LHCN-M2 (cell line): ENCODE measurements at regions not wholly inside any gene's neighbourhood (a gene's known extent, or its start where the extent isn't known, plus 50 kb on each side); places are given as distances from the start of the nearest gene placed in this dataset.
"Not testable (repeated sequence)": the region's sequence is repeated elsewhere in the genome, so short reads cannot be mapped to it uniquely, and the experiment has no call there.

Experiments used
- DNase-seq: peaks from one replicate; pipeline ENCODE4 v3.0.0-alpha.2; 2012; ENCODE audit warnings: low read depth

- no peak for DNase-seq
These were observed 191.5 kb downstream of the MCHR2 start for GRCh38 chr6:99802396-99803031.

- no peak for DNase-seq
These were observed 185.0 kb downstream of the MCHR2 start for GRCh38 chr6:99808992-99809391.

- no peak for DNase-seq
These were observed 183.7 kb downstream of the MCHR2 start for GRCh38 chr6:99810295-99810694.

GRCh38 chr6:99810942-99811620, 182.9 kb downstream of the MCHR2 start:
- no peak for DNase-seq

GRCh38 chr6:99811636-99812035, 182.4 kb downstream of the MCHR2 start:
- no peak for DNase-seq

GRCh38 chr6:99813565-99813964, 180.5 kb downstream of the MCHR2 start:
- DNase-seq = no peak

GRCh38 chr6:99814230-99814928, 179.6 kb downstream of the MCHR2 start:
- DNase-seq = no peak

GRCh38 chr6:99816795-99817194, 177.2 kb downstream of the MCHR2 start:
- no peak for DNase-seq

- DNase-seq = no peak
These were observed 175.9 kb downstream of the MCHR2 start for GRCh38 chr6:99818161-99818560.

GRCh38 chr6:99819853-99820252, 174.2 kb downstream of the MCHR2 start:
- DNase-seq = peak; percentile 6

GRCh38 chr6:99821164-99821563, 172.9 kb downstream of the MCHR2 start:
- no peak for DNase-seq

GRCh38 chr6:99822741-99823512, 171.1 kb downstream of the MCHR2 start:
- DNase-seq = peak; percentile 72

GRCh38 chr6:99823513-99824235, 170.3 kb downstream of the MCHR2 start:
- DNase-seq = not testable (repeated sequence)

- DNase-seq = no peak
These were observed 161.0 kb downstream of the MCHR2 start for GRCh38 chr6:99833034-99833433.

GRCh38 chr6:99836471-99836870, 157.6 kb downstream of the MCHR2 start:
- peak; percentile 6 for DNase-seq

- no peak for DNase-seq
These were observed 155.4 kb downstream of the MCHR2 start for GRCh38 chr6:99838607-99839006.

- DNase-seq = no peak
These were observed 152.7 kb downstream of the MCHR2 start for GRCh38 chr6:99841297-99841696.

GRCh38 chr6:99846006-99846405, 148.0 kb downstream of the MCHR2 start:
- DNase-seq = no peak

- no peak for DNase-seq
These were observed 143.2 kb downstream of the MCHR2 start for GRCh38 chr6:99850841-99851240.

GRCh38 chr6:99852031-99852430, 142.0 kb downstream of the MCHR2 start:
- no peak for DNase-seq

- DNase-seq = no peak
These were observed 127.0 kb downstream of the MCHR2 start for GRCh38 chr6:99867026-99867425.
